Panc1 (cell line): ENCODE measurements at regions not wholly inside any gene's neighbourhood (a gene's known extent, or its start where the extent isn't known, plus 50 kb on each side); places are given as distances from the start of the nearest gene placed in this dataset.

Source experiments
- CTCF ChIP-seq: fragments of 450-650 bp; IDR thresholded peaks from 2 replicates; pipeline ENCODE4 v1.5.1; 2017; ENCODE audit warnings: mild to moderate bottlenecking
- POLR2AphosphoS5 ChIP-seq: IDR thresholded peaks from 2 replicates; pipeline ENCODE4 v1.6.1; 2012; ENCODE audit warnings: mild to moderate bottlenecking, low read depth, low read length, moderate library complexity
- TCF7L2 ChIP-seq: IDR thresholded peaks from 2 replicates; pipeline ENCODE4 v1.6.1; 2011; ENCODE audit warnings: mild to moderate bottlenecking, low read depth, low read length, inconsistent platforms

GRCh38 chr6:55937951-55938690 lies 62.7 kb upstream of the BMP5 start:
- no peak for TF ChIP-seq CTCF
- no peak for TF ChIP-seq POLR2AphosphoS5
- no peak for TF ChIP-seq TCF7L2
